Neural progenitor cell (in vitro differentiated cells): ENCODE measurements at regions not wholly inside any gene's neighbourhood (a gene's known extent, or its start where the extent isn't known, plus 50 kb on each side); places are given as distances from the start of the nearest gene placed in this dataset.

Experiments
- CTCF ChIP-seq: fragments of 200-600 bp; sonication (generic); IDR thresholded peaks from 2 replicates; pipeline ENCODE4 v1.5.1; 2017; ENCODE audit warnings: antibody characterized with exemption, mild to moderate bottlenecking
- EZH2 ChIP-seq: fragments of 200-600 bp; sonication (generic); IDR thresholded peaks from 2 replicates; pipeline ENCODE4 v1.6.1; 2017; ENCODE audit warnings: antibody characterized with exemption, mild to moderate bottlenecking, moderate library complexity

- peak; percentile 88 for TF ChIP-seq CTCF
- no peak for TF ChIP-seq EZH2
Measured at GRCh38 chr21:32940079-32941014, 85.4 kb upstream of the OLIG2 start.
